Limb (tissue), 2 donors: ENCODE measurements at regions not wholly inside any gene's neighbourhood (a gene's known extent, or its start where the extent isn't known, plus 50 kb on each side); places are given as distances from the start of the nearest gene placed in this dataset.
"Not testable (repeated sequence)": the region's sequence is repeated elsewhere in the genome, so short reads cannot be mapped to it uniquely, and the experiment has no call there.

Experiments used
- DNase-seq, 2 donors: peaks; one replicate each; pipeline ENCODE4 v3.0.0-alpha.2; 2016; ENCODE audit errors: extremely low spot score in 2 of 2

DNA sequence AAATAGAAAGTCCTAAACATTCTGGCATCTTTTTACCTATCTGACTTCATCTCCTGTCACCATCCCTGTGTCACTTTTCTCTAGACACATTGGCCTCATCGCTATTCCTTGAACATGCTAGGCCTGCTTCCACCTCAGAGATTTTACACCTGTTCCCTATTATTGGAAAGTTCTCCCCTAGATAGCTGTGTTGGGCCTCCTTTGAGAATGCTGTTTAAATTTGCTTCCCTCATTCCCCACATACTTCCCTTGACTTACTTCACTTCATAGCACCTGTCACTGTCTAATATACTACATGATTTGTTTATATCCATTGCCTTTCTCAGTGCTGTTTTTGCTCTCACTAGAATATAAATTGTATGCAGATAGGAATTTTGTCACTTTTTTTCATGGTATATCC, 317.0 kb upstream of the GCFC2 start:
- DNase-seq = peak in 1 of 2 donors; percentile 20

DNA sequence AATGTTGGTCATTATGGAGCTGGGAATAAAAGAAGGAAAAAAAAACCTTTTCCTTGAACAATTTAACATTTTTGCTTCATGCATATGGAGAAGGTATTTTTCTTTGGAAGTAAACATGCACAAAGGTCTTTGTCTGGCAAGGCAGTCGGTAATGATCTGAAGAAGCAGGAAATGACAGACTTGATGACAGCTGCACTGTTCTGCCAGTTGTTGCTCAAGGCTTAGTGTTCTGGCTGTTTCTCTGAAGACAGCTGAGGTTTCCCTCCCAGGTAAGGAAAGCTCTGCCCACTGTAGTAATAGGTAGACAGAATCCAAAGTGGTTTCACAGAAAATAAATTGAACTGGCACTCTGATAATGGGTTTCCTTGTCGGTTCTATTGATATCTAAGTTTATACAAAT, 308.4 kb upstream of the GCFC2 start:
- DNase-seq = peak in 1 of 2 donors; percentile 32

DNA sequence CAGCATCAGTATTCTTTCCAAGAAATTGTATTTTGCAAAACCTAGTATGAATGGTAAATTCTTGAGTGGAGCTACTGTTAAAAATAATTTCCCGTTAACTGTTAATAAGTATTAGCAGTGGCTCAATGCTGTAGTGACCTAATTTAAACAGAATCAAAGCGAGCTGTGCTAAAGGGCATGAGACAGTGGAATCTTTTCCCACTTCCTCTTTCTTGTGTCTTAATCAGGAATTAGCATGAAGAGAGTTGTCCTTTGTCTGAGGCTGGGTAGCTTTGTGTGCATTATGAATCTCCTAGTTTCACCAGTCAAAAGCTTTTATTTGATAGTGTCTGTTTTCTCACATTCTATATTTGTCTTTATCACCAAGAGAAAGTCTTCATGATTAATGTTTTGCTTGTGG, 298.8 kb upstream of the GCFC2 start:
- no peak for DNase-seq

DNA sequence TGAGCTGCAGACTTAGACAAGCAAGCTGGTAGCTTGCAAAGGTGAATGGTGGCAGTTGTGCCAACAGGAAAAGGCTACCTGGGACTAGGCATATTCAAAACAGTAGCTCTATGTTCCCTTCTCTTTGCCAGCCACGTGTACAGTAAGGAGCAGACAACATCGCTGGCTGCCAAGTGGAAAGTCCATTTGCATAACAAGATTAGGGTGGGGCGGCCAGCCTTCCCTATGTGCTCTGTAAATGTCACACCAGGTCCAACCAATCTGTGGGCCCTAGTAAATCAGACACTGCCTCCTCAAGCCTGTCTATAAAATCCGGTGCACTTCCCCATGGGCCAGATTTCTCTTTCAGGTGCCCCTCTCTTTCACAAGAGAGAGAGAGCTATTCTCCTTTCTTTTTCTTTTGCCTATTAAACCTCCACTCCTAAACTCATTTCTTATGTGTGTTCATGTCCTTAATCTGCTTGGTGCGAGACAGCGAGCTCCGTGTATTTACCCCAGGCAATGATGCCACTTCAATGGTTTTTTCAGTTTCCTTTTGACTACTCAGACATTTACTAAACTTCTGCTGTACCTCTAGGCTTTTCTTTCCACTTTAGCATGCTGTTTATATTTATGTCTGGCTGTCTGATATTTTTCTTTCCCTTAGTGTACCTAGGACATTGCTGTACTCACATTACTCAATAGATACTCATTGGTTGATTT, 297.4 kb upstream of the GCFC2 start:
- no peak for DNase-seq

GRCh38 chr2:76000425-76000824, 289.7 kb upstream of the GCFC2 start:
- DNase-seq = no peak

- DNase-seq = no peak
Measured at GRCh38 chr2:75998451-75998850, 287.7 kb upstream of the GCFC2 start.

GRCh38 chr2:75994759-75995158, 284.0 kb upstream of the GCFC2 start:
- no peak for DNase-seq

DNA sequence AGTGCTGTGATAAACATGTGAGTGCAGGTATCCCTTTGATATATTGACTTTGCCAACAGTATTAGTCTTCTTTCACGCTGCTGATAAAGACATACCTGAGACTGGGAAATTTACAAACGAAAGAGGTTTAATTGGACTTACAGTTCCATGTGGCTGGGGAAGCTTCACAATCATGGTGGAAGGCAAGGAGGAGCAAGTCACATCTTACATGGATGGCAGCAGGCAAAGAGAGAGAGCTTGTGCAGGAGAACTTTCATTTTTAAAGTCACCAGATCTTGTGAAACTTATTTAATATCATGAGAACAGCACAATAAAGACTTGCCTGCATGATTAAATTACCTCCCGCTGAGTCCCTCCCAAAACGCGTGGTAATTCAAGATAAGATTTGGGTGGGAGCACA, 277.9 kb upstream of the GCFC2 start:
- DNase-seq = not testable (repeated sequence)

- DNase-seq = no peak
Measured at GRCh38 chr2:75986617-75987016, 275.9 kb upstream of the GCFC2 start.

DNA sequence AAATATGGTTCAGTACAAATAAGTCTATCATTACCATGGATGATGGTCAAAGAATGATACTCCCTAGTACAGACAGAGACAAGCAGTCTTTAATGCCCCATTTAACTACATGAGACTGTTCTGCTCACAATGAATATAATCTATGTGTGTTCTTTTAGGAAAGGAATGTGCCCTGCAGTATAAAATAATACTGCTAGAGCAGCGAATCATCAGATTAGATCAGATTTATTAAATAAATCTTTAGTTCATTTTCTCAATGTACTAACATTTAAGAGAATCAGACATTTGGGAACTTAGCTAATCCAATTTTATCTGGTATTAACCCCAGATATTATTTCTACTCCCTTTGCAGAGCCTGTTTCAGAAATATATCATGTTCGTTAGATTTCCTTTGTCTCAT, 272.0 kb upstream of the GCFC2 start:
- no peak for DNase-seq

DNA sequence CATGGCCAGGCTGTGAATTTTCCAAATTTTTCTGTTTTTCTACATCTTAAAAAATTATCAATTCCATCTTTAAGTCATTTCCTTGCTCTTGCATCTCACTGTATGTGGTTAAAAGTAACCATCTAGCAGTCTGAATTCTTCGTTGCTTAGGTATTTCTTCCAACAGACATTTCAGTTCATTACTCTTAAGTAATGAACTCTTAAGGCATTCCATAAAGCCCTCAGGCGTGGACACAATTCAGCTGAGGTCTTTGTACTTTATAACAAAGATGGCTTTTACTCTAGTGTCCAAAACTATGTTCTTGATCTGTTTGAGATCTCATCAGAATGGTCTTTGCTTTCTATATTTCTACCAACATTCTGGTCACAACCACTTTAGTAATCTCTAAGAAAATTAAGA, 253.9 kb upstream of the GCFC2 start:
- DNase-seq = no peak

GRCh38 chr2:75960472-75961009, 249.8 kb upstream of the GCFC2 start:
- DNase-seq = no peak

GRCh38 chr2:75959724-75960471, 249.2 kb upstream of the GCFC2 start:
- DNase-seq = no peak

GRCh38 chr2:75954761-75955160, 244.0 kb upstream of the GCFC2 start:
- no peak for DNase-seq

GRCh38 chr2:75952173-75952572, 241.5 kb upstream of the GCFC2 start:
- DNase-seq = no peak

DNA sequence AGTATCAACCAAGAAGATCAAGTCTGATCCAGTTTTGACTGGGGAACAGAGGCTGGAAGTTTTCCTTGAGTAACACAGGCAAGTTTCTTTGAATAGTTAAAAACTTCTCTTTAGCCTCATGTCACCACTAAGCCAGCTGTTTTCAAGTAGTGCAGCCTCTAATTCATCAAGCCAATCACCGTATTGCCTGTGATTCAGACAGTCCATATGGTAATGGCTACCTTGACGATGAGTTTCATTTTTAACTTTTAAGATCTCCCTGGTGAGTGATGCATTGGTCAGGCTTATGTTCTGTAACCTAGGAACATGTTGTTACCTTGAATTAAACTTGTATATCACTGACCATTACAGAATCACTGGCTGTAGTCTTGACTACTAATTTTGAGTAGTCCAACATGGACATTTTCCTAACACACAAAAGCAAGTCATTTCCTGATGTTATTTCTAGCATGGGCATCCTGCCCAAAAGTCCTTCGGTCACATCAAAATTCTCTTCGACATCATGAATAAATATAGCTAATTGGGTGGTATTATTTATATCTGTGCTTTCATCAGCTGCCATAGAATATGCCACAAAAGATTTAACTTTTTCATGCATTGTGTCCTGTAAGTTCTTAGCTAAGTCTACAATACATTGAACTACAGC, 238.8 kb upstream of the GCFC2 start:
- no peak for DNase-seq

DNA sequence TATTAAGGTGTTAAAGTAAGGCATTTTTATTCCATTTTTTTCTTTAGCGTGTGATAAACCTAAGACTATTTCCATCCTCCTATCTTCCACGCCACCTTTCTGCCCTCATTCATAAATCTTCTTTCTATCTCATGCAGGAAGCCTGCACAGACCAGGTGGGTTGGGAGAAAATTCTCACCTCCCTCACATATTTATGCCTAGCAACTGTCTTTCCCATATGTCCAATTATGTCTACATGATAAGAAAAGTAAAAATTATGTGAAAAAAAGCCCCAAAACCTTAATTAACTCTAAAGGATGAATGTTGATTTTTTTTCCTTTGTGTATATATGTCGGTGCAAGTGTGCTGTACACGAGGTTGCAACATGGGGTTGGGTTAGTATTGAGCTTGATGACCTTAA, 225.6 kb upstream of the GCFC2 start:
- DNase-seq = no peak

DNA sequence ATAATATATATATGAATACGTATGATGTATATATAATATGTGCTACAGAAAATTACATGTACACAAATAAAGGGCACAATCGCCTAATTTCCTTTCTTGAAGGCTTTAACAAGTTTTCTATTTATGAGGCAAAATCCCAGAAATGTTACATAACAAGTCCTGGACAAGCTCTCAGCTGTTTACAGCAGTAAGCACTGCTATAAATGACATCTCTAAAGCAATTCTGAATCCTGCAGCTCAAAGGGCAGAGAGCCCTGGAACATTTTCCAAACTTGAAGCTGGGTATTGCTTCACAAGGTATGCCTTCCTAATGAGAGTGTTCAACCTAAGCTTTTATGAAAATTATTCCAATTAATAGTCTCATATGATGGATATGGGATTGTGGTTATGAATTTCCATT, 222.3 kb upstream of the GCFC2 start:
- no peak for DNase-seq

DNA sequence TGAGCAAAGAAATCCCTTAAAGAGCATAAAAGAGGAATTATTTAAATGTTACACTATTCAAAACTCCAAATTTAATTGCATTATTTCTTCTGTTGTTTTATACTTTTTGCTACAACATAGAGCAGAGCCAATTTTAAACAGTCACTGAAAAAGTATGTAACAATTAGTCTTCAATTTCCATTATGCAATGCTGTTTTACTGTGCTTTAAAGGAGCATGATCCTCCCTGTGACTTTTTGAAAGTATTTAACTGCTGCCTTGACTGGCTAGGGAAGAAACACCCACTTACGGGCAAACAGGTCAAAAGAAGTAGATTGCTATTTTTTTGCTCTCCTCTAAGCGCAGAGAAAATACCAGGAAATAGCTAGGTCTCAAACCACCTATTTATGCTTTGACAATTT, 217.4 kb upstream of the GCFC2 start:
- DNase-seq = no peak

- no peak for DNase-seq
Measured at GRCh38 chr2:75925331-75926024, 214.8 kb upstream of the GCFC2 start.

DNA sequence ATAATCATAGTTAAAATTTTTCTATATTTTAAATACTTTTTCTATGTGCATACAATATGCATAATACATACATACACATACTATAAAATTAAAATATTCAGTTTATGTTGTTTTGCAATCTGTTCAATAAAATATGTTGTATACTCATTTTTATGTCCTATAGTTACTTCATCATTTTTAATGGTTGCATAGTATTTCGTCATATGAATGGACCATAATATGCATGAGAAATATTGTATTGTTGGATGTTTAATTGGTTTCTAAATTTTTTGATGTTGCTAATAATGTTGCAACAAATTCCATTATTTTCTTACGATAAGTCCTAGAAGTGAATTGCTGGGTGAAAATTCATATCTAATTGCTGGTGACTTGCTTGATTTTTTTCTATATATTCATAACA, 211.5 kb upstream of the GCFC2 start:
- no peak for DNase-seq
